Right ventricle myocardium inferior (tissue), 1 donor: ENCODE measurements at regions not wholly inside any gene's neighbourhood (a gene's known extent, or its start where the extent isn't known, plus 50 kb on each side); places are given as distances from the start of the nearest gene placed in this dataset.

Experiments
- ATAC-seq: fragments of 200-7000 bp; cut with Tn5 transposase; one replicate; pipeline ENCODE4 v1.9.1; 2020; ENCODE audit warnings: mild to moderate bottlenecking, moderate library complexity
- DNase-seq: peaks from one replicate; pipeline ENCODE4 v3.0.0; 2021; ENCODE audit errors: missing footprints
- intact Hi-C: fragments of 100-400 bp; cut with DNase I; formaldehyde crosslinking; loops from one replicate; pipeline ENCODE4 v1.11.0; 2022
- donor health status: DM: no; HTN: yes; CAD: no; lungs with severe emphysema.

DNA sequence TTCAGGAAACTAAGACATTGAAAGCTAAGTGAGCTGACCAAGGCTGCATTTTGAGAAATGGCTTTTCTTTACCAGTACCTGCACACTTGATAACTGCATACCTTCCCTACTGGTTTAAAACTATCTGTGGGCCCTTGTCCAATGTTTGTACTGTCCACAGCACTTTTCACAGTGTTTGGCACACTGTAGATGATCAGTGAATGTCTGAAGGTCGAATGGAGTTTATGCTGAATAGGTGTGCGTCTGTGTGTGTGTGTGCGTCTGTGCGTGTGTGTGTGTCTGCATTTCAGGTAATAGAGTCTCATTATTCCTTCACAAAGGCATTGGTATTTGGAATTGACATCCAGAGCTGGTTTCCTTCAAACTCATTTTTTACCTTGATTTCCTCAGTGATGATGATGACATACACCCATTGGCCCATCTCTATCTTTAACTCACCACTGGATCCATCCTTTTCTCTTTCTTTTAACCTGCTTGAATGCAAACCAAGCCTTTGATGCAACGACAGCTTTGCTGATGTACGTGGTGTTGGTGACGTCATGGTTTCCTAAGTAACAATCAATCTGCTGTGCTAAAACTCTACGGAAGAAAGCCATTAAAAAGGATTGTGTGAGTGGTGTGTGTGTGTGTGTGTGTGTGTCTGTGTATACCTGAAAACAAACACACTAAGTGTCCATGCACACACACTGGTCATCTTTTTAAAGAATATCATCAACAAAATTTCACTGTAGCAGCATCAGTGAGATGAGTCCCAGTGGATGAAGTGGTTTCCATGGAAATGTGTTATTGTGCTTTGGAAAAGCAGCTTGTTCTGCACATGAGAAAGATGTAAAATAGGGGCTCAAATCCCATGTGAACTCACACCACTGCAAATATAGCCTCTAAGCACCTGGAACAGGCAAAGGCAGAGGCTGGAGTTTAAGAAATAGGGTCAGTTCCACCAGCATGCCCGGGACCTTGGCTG is 490.2 kb upstream of the B3GAT1 start:
- DNase-seq (no peak), ATAC-seq (no peak)

GRCh38 chr11:134901542-134901941 is 489.5 kb upstream of the B3GAT1 start:
- intact Hi-C loops, result no loop called here
- no peak for DNase-seq
- no peak for ATAC-seq

More for the DNA sequence above, 490.2 kb upstream of the B3GAT1 start:
- intact Hi-C loops, result no loop called here

DNA sequence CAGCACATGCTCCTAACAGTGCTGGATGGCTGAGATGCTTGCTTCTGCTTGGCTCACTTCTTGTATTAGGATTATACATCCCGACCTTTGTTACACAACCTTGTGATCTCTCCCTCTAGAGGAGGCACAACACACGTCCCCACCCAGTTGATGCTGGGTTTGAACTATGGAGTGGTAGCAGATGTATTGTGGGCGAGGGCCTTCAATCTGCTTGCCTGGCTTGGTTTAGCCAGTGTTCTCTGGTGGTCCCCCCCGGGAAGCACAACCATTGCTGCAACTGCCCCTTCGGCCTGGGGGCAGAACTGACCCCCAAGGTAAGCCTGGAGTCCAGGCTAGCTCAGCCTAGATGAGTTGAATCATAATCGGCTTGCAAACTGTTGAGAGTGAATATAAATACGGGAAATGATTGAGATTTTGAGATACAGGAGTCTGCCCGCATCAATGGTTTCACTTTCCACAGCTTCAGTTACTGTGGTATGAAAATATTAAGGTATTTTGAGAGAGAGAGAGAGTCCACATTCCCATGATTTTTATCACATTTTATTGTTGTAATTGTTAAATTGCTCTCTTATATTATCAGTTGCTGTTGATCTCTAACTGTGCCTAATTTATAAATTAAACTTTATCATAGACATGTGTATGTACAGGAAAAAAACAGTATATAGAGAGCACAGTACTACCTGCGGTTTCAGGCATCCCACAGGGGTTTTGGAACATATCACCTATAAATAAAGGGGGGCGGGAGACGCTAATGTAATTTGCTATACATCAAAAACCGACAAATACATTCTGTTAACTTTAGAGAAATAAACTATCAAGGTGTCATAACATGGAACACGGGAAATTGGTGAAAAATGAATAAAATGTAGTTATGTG is 482.0 kb upstream of the B3GAT1 start:
- ATAC-seq (no peak), DNase-seq (no peak)
- intact Hi-C loops, result no loop called here

GRCh38 chr11:134890446-134890845 is 478.4 kb upstream of the B3GAT1 start:
- DNase-seq, result no peak
- intact Hi-C loops, result no loop called here
- no peak for ATAC-seq

- no peak for DNase-seq
- intact Hi-C loops, result no loop called here
These were observed 477.8 kb upstream of the B3GAT1 start for GRCh38 chr11:134889832-134890231.

GRCh38 chr11:134888821-134889220 is 476.8 kb upstream of the B3GAT1 start:
- intact Hi-C loops, result no loop called here
- DNase-seq, result no peak
- ATAC-seq, result no peak

More at GRCh38 chr11:134889832-134890231, 477.8 kb upstream of the B3GAT1 start:
- ATAC-seq, result no peak

DNA sequence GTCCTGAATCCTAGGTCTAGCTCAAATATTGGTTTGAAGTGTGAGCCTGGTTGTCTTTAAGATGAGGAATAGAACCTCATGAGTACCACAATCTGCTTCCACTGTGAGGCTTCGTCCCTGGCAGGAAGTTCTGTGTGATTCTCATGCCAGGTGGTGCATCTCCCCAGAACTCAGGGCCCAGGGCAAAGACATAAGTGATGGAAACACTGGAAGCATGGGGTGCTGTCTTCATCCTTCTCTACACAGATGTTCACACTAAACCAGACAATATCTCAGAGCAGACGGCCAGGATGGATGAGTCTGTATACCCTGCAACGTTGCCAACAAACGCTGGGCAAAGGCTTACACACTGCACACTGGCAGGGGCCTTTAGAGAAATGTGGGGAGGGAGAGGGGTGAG is 475.9 kb upstream of the B3GAT1 start:
- intact Hi-C loops, result no loop called here
- no peak for DNase-seq
- ATAC-seq, result no peak

DNA sequence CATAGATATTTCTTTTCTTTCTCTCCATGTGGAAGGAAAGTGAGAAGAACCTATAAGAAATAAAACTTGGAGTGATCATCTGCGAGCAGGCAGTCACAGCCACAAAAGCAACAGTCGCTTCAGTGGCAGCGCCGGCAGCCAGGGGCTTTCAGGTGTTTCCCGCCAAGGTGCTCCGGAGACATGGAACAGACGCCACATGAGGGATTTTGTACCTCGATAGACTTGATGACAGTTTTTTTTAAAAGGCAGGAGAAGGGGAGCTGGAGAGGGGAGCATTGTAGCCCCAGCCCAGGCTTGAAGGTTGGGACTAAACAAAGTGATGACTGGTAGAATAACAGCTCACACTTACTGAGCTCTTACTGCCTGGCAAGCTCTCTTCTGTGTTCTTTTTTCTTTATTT is 471.4 kb upstream of the B3GAT1 start:
- DNase-seq, result no peak
- intact Hi-C loops, result no loop called here
- no peak for ATAC-seq

DNA sequence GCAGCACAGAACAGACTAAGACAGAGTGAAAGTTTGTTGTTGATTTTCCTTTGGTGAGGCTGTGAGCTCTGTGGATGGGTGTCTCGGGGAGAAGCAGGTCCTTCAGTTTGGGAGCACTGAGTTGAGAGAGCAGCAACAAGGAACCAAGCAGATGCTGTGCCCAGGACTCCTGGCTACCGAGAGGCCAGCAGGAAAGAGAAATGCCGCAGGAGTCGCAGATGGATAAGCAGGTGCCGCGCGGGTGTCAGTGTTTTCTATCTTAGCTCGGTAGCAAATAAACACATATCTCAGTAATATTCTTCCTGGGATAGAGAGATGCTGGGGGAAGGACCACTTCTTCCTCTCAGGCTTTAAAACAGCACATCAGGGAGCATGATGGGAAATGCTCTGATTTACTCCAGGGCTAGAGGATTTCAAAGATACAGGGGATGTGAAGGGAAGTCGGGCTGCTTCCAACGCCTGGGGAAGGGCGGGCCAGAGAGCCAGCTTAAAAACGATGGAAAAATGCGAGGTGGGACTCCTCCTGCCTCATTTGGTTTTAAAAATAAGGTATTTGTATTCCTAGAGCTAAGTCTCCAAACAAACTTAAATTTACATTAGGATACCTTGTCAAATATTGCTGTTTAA is 470.7 kb upstream of the B3GAT1 start:
- ATAC-seq (no peak), DNase-seq (no peak)
- intact Hi-C loops, result no loop called here

DNA sequence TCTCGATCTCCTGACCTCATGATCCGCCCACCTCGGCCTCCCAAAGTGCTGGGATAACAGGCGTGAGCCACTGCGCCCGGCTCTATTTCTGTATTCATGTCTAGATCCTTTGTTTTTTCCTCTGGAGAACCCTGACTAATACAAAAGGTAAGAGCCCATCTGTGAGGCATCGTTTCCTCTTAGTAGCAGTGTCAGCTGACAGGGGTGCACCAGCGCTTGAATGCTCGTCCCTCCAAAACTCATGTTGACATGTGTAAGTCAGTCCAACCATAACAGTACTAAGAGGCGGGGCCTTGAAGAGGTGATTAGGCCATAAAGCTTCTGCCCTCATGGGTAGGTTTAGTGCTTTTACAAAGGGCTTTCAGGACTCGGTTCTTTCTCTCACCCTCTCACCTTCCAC is 470.1 kb upstream of the B3GAT1 start:
- intact Hi-C loops, result no loop called here
- DNase-seq (no peak), ATAC-seq (no peak)

DNA sequence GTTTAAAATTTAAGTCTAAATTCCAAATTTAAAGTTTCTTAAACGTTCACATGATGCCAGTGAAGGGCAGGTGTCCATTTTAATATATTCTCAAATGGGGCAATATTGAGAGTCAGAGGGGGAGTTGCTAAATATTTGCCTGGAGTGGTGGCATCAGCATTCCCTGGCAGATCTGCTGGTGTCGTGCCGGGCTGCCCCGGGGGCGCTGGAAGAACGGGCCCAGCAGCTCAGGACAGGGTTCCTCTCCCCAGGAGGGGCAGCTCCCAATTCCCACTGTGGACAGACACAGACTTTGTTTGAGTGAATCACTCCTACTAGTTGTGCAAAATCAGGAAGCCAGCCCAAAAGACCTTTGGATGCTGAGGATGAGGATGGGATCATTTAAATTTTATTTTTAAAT is 468.7 kb upstream of the B3GAT1 start:
- DNase-seq (no peak), ATAC-seq (no peak)
- intact Hi-C loops, result no loop called here

GRCh38 chr11:134879931-134880330 is 467.9 kb upstream of the B3GAT1 start:
- intact Hi-C loops, result no loop called here
- ATAC-seq, result no peak
- DNase-seq, result no peak

- no peak for ATAC-seq
- DNase-seq, result no peak
- intact Hi-C loops, result no loop called here
These were observed 467.3 kb upstream of the B3GAT1 start for GRCh38 chr11:134879341-134879740.

GRCh38 chr11:134878785-134879184 is 466.7 kb upstream of the B3GAT1 start:
- ATAC-seq, result no peak
- DNase-seq, result no peak
- intact Hi-C loops, result no loop called here

DNA sequence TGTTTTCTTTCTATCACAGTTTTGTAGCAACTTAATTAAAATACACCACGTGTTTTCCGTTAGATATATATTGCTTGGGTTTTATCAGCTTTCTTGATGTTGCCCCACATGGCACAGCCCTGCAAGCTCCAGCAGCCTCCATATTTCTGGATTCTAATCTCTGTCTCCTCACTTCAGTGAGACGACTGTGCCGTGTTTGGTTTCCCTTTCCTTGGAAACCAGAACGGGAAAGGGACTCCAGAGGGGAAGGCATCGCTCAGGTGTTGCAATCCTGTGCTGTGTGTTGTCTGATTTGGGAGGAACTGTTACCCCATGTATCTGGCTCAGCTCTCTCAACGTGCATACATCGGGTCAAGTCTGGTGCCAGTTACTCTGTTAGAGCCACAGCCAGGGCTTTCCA is 464.2 kb upstream of the B3GAT1 start:
- intact Hi-C loops, result no loop called here
- ATAC-seq (no peak), DNase-seq (no peak)

DNA sequence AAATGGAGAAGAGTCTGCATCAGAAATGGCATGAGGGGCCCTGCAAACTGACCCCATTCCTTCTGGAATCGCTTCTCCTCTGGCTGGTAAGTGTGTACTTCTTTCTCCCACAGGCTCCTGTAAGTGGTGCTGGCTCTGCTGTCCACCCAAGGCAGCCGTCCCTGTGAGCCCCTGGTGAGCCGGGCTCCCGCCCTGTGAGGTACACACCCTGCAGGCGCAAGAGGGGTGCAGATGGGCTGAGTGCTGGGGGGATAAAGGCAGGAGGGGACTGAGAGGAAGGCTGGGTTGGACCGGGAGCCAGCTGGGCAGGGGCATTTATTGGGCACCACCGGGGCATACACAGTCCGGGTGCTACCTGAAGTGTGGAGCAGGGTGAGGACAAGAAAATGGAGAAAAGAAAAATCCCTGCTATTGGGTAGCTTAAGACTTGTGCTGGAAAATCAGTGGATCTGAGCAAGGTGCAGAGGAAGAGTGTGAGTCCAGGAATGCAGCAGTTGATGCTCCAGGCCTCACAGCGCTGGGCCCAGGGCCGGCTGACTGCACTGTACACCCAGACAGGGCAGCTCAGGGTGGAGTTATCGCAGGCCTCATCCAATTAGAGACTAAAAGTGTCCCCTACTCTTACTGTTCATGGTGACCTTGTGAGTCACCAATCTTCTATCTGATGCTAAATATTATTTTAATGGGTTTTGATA is 455.1 kb upstream of the B3GAT1 start:
- ATAC-seq (no peak), DNase-seq (no peak)
- intact Hi-C loops, result loop anchor here (5.0 kb wide), 1 partner anchor 75 kb away; no protein-coding TSS in a partner anchor

DNA sequence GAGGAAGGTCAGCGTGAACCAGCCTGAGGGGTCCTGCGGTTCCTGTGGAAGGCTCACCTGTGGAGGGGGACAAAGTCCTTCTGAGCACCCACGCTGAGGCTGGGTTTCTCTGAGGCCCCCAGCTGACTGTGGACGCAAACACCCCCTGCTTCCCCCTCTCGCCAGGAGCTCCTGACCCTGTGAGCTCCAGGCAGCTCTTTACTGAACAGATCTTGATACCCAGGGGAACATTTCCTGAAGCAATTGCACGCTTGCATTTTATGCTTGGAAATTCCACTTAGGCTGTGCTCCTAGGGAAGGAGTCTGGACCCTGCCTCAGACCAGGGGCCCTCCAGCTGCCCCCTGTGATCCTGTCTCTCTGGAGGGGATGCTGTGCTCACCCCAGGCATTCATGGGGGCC is 454.2 kb upstream of the B3GAT1 start:
- ATAC-seq (no peak), DNase-seq (no peak)
- intact Hi-C loops, result loop anchor here (5.0 kb wide), 1 partner anchor 76 kb away; no protein-coding TSS in a partner anchor

DNA sequence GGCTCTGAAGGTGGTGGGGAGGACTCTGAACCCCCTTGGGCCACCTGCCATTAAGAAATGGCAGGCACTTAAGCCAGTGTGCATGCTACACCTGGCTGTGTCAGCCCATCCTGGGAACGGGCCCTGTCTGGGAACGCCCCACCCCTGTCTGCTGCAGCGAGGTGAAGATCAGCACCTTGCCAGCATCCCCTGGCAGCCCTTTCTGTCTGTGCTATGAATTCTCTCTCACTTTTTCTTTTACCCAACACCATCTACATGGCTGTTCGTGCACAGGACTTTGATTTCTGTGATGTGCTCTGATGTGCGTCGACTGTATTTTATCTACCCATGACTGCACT is 452.9 kb upstream of the B3GAT1 start:
- intact Hi-C loops, result loop anchor here (5.0 kb wide), 1 partner anchor 77 kb away; no protein-coding TSS in a partner anchor
- DNase-seq, result no peak
- no peak for ATAC-seq
